WERI-Rb-1 (cell line): ENCODE measurements at regions not wholly inside any gene's neighbourhood (a gene's known extent, or its start where the extent isn't known, plus 50 kb on each side); places are given as distances from the start of the nearest gene placed in this dataset.
"Not testable (repeated sequence)": the region's sequence is repeated elsewhere in the genome, so short reads cannot be mapped to it uniquely, and the experiment has no call there.

ENCODE experiments used
- DNase-seq: peaks from one replicate; pipeline ENCODE4 v3.0.0-alpha.2; 2020
- H3K27ac ChIP-seq: fragments of 250-450 bp; sonication (Bioruptor Pico); 2 replicates; pipeline ENCODE4 v1.5.1; 2020; ENCODE audit warnings: mild to moderate bottlenecking, moderate library complexity
- H3K27me3 ChIP-seq: fragments of 250-450 bp; sonication (Bioruptor Pico); 2 replicates; pipeline ENCODE4 v1.5.1; 2021; ENCODE audit warnings: mild to moderate bottlenecking, low read depth, moderate library complexity; ENCODE audit not compliant: insufficient read depth, severe bottlenecking
- H3K36me3 ChIP-seq: fragments of 250-450 bp; sonication (Bioruptor Pico); 2 replicates; pipeline ENCODE4 v1.5.1; 2020; ENCODE audit warnings: mild to moderate bottlenecking, moderate library complexity
- H3K4me3 ChIP-seq: 2 replicates; pipeline ENCODE4 v1.5.1; 2011; ENCODE audit warnings: low read depth, mild to moderate bottlenecking, control low read depth, low read length
- H3K9me3 ChIP-seq: fragments of 250-450 bp; sonication (Bioruptor Pico); 2 replicates; pipeline ENCODE4 v1.5.1; 2021; ENCODE audit warnings: mild to moderate bottlenecking, moderate library complexity; ENCODE audit not compliant: severe bottlenecking
- TF ChIP-seq, protein P1 (sequence below): IDR thresholded peaks from 2 replicates; pipeline ENCODE4 v1.5.1; 2011; ENCODE audit warnings: low read depth, mild to moderate bottlenecking, control low read depth, inconsistent platforms, low read length

DNA sequence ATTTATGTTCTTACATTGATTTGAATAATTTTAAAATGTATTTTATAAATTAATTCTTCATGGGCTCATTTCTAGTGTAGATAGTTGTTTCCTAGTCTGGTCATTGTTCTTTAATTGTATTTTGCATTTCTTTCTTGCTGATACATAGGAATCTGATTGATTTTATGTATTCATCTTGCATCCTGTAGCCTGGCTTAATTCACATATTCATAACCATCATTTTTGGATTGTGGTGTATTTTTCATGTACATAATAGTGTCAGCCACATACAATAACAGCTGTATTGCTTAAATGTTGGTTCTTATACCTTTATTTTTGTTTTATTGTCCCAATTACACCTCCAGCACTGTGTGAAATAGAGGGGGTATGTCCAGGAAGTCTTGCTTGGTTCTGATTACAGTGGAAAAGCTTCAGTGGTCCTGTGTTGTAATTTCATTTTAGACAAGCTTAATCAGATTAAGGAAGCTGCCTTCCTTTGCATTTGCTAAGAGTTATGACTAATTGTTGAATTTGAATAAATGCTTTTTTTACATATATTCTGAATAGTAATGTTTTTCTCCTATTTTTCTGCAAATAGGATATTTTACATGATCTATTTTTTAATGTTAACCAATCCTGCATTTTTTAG, 103.7 kb downstream of the USP22 start:
- Histone ChIP-seq H3K4me3 (no peak overlapping the region), H3K36me3 (no peaks in the 10 kb centered on the region), H3K27ac (no peak overlapping the region), H3K27me3 (no peaks in the 10 kb centered on the region), H3K9me3 (no peaks in the 10 kb centered on the region)
- no peak for DNase-seq
- TF ChIP-seq, protein P1, sequence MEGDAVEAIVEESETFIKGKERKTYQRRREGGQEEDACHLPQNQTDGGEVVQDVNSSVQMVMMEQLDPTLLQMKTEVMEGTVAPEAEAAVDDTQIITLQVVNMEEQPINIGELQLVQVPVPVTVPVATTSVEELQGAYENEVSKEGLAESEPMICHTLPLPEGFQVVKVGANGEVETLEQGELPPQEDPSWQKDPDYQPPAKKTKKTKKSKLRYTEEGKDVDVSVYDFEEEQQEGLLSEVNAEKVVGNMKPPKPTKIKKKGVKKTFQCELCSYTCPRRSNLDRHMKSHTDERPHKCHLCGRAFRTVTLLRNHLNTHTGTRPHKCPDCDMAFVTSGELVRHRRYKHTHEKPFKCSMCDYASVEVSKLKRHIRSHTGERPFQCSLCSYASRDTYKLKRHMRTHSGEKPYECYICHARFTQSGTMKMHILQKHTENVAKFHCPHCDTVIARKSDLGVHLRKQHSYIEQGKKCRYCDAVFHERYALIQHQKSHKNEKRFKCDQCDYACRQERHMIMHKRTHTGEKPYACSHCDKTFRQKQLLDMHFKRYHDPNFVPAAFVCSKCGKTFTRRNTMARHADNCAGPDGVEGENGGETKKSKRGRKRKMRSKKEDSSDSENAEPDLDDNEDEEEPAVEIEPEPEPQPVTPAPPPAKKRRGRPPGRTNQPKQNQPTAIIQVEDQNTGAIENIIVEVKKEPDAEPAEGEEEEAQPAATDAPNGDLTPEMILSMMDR = no peak

DNA sequence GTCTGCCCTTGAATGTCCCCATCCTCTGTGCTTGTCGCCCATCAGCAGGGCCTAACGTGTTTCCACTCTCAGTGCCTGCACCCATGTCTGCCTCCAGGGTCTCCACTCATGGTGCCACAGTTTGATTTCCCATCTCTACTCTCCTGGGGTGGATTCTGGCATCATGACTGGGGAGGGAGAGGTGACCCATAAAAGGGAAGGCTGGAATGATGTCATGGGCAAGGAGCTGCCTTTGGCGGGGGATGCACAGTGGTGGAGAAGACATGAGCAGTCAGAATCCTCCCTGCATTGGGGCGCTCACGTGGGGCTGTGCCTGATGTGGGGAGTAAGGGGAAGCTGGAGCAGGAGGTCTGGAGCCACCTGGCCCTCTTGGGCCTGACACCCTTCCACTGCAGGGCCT, 100.9 kb downstream of the USP22 start:
- H3K4me3 ChIP-seq = no peak overlapping the region
- H3K9me3 ChIP-seq = no peaks in the 10 kb centered on the region
- H3K27ac ChIP-seq = no peak overlapping the region
- no peaks in the 10 kb centered on the region for H3K27me3 ChIP-seq
- DNase-seq = no peak
- TF ChIP-seq, protein P1 = no peak
- H3K36me3 ChIP-seq = no peaks in the 10 kb centered on the region

DNA sequence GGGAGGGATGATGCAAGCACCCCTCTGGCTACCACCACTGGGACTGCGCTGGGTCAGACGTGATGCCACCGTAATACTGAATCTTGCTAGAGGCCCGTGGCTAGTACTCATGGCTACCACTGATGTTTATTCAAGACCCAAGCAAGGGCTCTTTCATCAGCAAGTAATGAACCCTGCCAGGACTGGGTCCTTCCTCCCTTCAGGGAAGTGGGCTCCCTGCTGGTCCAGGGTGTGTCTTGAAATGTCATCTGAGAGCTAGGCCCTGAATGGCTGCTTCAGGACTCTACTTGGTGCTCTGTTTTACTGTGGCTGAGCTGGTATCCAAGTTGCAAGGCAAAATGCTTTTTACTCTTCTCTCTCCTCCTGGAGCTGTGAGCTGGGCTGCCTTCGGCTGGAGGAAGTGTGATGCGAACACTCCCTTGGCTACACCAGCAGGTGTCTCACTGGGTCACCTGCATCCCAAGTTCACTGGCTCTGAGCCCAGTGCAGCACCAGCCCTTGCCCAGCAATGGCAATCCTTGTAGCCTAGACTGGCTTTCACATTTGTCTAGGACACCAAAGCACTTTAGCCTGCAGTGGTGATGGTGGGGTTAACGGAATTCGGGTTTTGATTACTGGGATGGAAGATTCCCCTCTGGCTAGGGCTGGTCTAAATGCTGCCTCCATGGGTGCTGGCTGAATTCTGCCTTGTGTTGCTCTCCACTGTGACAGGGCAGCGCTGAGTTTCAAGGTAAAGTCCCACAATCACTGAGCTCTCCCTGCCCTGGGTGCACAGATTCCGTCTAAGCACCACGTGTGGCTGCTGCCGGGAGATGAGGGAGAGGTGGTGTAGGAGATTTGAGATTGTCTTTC, 98.6 kb downstream of the USP22 start:
- Histone ChIP-seq H3K27me3 (no peaks in the 10 kb centered on the region), H3K9me3 (no peaks in the 10 kb centered on the region), H3K27ac (no peak overlapping the region), H3K4me3 (no peak overlapping the region), H3K36me3 (no peaks in the 10 kb centered on the region)
- peak; percentile 74 for DNase-seq
- TF ChIP-seq, protein P1 = peak; percentile 94

DNA sequence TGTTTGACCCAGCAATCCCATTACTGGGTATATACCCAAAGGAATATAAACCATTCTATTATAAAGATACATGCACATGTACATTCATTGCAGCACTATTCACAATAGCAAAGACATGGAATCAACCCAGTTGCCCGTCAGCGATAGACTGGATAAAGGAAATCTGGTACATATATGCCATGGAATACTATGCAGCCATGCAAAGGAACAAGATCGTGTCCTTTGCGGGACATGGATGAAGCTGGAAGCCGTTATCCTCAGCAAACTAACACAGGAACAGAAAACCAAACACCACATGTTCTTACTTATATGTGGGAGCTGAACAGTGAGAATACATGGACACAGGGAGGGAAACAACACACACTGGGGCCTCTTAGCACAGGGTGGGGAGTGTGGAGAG, 95.1 kb downstream of the USP22 start:
- H3K4me3 ChIP-seq, H3K9me3 ChIP-seq, H3K27me3 ChIP-seq, H3K27ac ChIP-seq, H3K36me3 ChIP-seq, DNase-seq: not testable (repeated sequence)

- no peak overlapping the region for H3K27ac ChIP-seq
- H3K4me3 ChIP-seq = no peak overlapping the region
- no peaks in the 10 kb centered on the region for H3K9me3 ChIP-seq
- no peaks in the 10 kb centered on the region for H3K27me3 ChIP-seq
- H3K36me3 ChIP-seq = no peaks in the 10 kb centered on the region
- TF ChIP-seq, protein P1 = no peak
- DNase-seq = no peak
Observed at GRCh38 chr17:20948984-20949777, 93.6 kb downstream of the USP22 start.
